ENCODE measurements at regions not wholly inside any gene's neighbourhood (a gene's known extent, or its start where the extent isn't known, plus 50 kb on each side); places are given as distances from the start of the nearest gene placed in this dataset.

DNA sequence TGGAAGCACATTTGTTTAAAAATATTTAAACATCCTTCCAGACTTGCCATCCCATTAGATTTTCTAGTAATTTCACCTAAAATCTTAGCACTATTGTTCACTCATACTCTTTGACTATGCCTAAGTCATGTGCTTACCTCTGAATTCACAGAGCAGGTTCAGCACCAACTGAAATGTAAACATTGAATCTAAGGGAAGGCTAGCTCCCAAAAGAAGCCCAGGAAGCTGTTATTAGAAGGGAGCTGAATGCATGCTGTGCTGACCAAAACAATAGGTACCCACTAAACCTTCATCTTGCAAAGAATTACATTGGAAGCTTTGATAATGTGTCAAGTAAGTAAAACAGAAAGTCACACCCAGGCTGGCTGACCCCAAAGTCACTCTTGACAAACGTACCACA, 571.3 kb downstream of the GABRG2 start:
- peaks cover 7 to 18% of the 10 kb centered on the region in 2 donors for H3K9me3 ChIP-seq
- H3K27ac ChIP-seq = no peak overlapping the region
- H3K36me3 ChIP-seq = no peaks in the 10 kb centered on the region
- H3K4me1 ChIP-seq = no peaks in the 10 kb centered on the region
- no peaks in the 10 kb centered on the region for H3K27me3 ChIP-seq
- no peak for DNase-seq (ENCODE audit: low spot score)
- TF ChIP-seq, protein P1, sequence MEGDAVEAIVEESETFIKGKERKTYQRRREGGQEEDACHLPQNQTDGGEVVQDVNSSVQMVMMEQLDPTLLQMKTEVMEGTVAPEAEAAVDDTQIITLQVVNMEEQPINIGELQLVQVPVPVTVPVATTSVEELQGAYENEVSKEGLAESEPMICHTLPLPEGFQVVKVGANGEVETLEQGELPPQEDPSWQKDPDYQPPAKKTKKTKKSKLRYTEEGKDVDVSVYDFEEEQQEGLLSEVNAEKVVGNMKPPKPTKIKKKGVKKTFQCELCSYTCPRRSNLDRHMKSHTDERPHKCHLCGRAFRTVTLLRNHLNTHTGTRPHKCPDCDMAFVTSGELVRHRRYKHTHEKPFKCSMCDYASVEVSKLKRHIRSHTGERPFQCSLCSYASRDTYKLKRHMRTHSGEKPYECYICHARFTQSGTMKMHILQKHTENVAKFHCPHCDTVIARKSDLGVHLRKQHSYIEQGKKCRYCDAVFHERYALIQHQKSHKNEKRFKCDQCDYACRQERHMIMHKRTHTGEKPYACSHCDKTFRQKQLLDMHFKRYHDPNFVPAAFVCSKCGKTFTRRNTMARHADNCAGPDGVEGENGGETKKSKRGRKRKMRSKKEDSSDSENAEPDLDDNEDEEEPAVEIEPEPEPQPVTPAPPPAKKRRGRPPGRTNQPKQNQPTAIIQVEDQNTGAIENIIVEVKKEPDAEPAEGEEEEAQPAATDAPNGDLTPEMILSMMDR (IDR thresholded peaks at IDR 0.05) = no peak
- no peak overlapping the region for H3K4me3 ChIP-seq

DNA sequence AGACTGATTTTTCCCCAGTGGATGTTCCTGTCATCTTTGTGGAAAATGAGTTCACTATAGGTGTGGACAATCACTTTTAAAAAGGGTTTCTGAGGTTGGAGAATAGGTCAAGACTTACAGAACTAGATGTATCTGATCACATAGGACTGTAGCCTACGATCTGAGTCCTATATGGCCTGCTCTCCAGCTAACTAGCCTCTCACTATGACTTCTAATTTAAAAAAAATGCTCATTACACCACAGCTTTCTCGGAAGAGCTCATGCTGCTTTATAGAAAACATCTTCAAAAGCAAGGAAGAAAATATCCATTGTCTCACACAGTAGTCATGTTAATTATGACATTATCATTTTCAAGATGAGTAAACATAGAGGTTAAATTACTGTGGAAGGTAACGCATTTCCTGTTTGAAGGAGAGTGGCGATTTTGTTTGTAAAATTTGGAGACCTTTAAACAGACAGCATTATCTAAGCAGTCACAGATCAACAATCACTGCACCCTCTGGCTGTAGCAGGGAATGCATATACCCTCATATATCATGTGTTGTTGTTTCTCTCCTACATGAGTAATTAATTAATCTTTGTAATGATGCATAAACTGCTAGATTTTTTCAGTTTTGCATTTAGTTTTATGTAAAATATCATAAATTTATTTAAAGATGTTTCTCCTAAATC, 573.7 kb downstream of the GABRG2 start:
- H3K27ac ChIP-seq = no peak overlapping the region
- H3K4me1 ChIP-seq = no peaks in the 10 kb centered on the region
- no peak for DNase-seq (ENCODE audit: low spot score)
- TF ChIP-seq, protein P1 (IDR thresholded peaks at IDR 0.05) = no peak
- no peak overlapping the region for H3K4me3 ChIP-seq
- H3K9me3 ChIP-seq = no peaks in the 10 kb centered on the region
- no peaks in the 10 kb centered on the region for H3K36me3 ChIP-seq
- no peaks in the 10 kb centered on the region for H3K27me3 ChIP-seq

DNA sequence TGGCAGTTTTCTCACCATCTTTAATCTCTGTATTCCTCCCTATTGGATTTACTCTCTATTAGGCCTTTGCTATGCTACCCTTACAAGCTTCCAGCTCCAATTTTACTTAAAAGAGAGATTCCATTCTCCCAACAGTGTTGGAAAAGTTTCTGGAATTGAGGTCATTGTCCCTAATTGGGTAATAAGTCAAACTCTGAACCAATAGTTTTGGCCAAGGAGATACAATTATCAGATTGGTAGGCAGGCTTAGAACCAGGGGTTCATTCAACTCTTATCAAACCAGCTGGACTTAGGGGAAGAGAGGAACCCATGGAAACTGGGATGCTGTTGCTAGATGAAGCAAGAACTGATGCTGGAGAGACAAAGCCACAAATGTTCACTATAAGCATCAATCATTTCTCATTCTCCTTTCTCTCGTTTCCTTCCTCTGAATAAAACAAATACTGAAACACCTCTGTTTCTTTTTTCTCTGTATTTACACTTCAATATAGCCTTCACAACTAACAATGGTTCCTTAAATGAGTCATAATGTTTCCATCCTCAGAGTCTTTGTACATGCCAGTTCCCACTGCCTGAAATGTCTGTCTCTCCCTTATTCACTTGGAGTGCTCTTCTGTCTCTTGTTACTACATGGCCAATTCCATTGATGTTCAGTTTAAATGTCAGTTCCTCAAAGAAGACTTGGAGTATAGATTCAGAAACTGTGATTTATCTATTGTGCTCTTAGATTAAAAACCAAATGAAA, 587.3 kb downstream of the GABRG2 start:
- Histone ChIP-seq H3K36me3 (no peaks in the 10 kb centered on the region), H3K9me3 (peaks cover 0 to 14% of the 10 kb centered on the region in 2 donors), H3K27ac (no peak overlapping the region), H3K27me3 (no peaks in the 10 kb centered on the region), H3K4me3 (no peak overlapping the region), H3K4me1 (no peaks in the 10 kb centered on the region)
- TF ChIP-seq, protein P1 (IDR thresholded peaks at IDR 0.05) = no peak
- no peak for DNase-seq (ENCODE audit: low spot score)

DNA sequence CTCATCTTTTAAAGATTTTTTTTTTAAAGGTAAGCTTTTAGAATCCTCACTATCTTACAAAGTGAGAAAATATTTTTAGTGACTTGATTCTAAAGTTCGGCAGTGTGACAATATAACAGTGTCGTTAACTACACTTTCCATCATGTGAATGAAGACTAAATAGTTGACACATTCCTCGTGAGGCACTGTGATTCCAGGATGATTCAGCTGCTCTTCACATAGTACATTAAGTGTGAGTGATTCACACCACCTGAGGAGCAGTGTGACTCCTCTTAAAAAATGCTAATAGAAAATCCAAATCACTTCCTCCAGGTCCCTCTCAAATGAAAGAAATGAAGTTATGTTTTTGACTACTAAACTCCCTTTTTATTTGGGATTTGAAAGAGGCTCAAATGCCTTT, 589.5 kb downstream of the GABRG2 start:
- no peaks in the 10 kb centered on the region for H3K36me3 ChIP-seq
- no peaks in the 10 kb centered on the region for H3K4me1 ChIP-seq
- H3K4me3 ChIP-seq = no peak overlapping the region
- no peak overlapping the region for H3K27ac ChIP-seq
- H3K27me3 ChIP-seq = no peaks in the 10 kb centered on the region
- no peak for DNase-seq (ENCODE audit: low spot score)
- peaks cover 0 to 1% of the 10 kb centered on the region in 2 donors for H3K9me3 ChIP-seq
- TF ChIP-seq, protein P1 (IDR thresholded peaks at IDR 0.05) = no peak

DNA sequence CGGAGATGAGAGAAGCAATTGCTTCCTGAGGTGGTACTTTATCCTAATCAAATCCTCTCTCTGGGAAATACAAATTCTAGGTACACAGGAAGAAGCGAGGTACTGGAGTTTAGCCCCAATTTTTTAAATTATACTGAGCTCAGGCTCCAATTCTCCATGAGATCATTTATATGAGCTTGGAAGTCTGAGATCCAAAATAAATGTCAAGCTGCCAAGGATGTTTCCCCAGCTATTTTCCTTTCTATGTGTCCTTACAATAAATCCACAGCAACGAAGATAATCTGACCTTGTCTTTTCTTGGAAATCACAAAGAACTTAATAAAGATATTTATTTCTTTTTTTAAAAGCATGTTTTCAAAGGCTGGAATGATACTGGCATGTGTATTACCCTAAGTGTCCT, 597.3 kb downstream of the GABRG2 start:
- H3K9me3 ChIP-seq = no peaks in the 10 kb centered on the region
- DNase-seq (ENCODE audit: low spot score) = no peak
- H3K27me3 ChIP-seq = no peaks in the 10 kb centered on the region
- TF ChIP-seq, protein P1 (IDR thresholded peaks at IDR 0.05) = no peak
- H3K4me3 ChIP-seq = no peak overlapping the region
- no peaks in the 10 kb centered on the region for H3K4me1 ChIP-seq
- no peak overlapping the region for H3K27ac ChIP-seq
- H3K36me3 ChIP-seq = no peaks in the 10 kb centered on the region
